RWPE2 (cell line): ENCODE measurements at regions not wholly inside any gene's neighbourhood (a gene's known extent, or its start where the extent isn't known, plus 50 kb on each side); places are given as distances from the start of the nearest gene placed in this dataset.

Source experiments
- ATAC-seq: fragments of 200-7000 bp; cut with Tn5 transposase; 3 replicates; pipeline ENCODE4 v1.9.1; 2021; ENCODE audit warnings: low read depth
- DNase-seq: peaks from one replicate; pipeline ENCODE4 v3.0.0-alpha.2; 2020; ENCODE audit warnings: low spot score
- H3K27ac ChIP-seq: fragments of 450-650 bp; 2 replicates; pipeline ENCODE4 v1.5.1; 2017; ENCODE audit warnings: mild to moderate bottlenecking; ENCODE audit not compliant: poor library complexity, severe bottlenecking
- H3K27me3 ChIP-seq: fragments of 250-450 bp; sonication (Bioruptor Pico); 2 replicates; pipeline ENCODE4 v1.5.1; 2021; ENCODE audit warnings: mild to moderate bottlenecking, moderate library complexity; ENCODE audit not compliant: insufficient read depth, poor library complexity, severe bottlenecking
- H3K36me3 ChIP-seq: fragments of 250-450 bp; sonication (Bioruptor Pico); 2 replicates; pipeline ENCODE4 v1.5.1; 2020; ENCODE audit warnings: low read depth, mild to moderate bottlenecking, moderate library complexity
- H3K4me1 ChIP-seq: fragments of 250-450 bp; sonication (Bioruptor Pico); 2 replicates; pipeline ENCODE4 v1.5.1; 2021; ENCODE audit warnings: mild to moderate bottlenecking, moderate library complexity; ENCODE audit not compliant: insufficient read depth, poor library complexity, severe bottlenecking
- H3K4me3 ChIP-seq: fragments of 250-450 bp; sonication (Bioruptor Pico); 2 replicates; pipeline ENCODE4 v1.5.1; 2021; ENCODE audit warnings: mild to moderate bottlenecking, moderate library complexity; ENCODE audit not compliant: severe bottlenecking
- H3K9me3 ChIP-seq: fragments of 250-450 bp; sonication (Bioruptor Pico); 2 replicates; pipeline ENCODE4 v1.5.1; 2021; ENCODE audit warnings: mild to moderate bottlenecking, moderate library complexity; ENCODE audit not compliant: severe bottlenecking
- TF ChIP-seq, protein P1 (sequence below): fragments of 450-650 bp; IDR thresholded peaks from one replicate; pipeline ENCODE4 v1.5.1; 2017; ENCODE audit warnings: mild to moderate bottlenecking, moderate library complexity; ENCODE audit not compliant: poor library complexity, severe bottlenecking

DNA sequence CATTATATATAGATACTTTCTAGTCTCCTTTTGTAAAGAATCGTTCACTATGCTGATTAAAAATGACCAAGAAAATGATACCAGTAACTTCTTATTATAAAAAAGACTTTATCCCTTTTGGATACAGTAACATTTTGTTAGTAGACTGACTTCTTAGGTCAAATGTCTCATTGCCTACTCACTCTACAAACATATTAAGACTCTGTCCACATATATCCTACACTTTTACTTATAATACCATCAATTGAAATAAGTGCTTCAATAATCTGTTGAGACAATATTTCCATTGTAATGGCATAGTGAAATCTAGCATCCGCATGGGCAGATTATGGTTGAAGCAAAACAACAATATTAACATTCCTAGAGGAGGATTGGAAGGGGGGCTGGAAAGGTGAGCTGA, 180.6 kb downstream of the ARL4A start:
- H3K4me3 ChIP-seq, result no peak overlapping the region
- TF ChIP-seq, protein P1, sequence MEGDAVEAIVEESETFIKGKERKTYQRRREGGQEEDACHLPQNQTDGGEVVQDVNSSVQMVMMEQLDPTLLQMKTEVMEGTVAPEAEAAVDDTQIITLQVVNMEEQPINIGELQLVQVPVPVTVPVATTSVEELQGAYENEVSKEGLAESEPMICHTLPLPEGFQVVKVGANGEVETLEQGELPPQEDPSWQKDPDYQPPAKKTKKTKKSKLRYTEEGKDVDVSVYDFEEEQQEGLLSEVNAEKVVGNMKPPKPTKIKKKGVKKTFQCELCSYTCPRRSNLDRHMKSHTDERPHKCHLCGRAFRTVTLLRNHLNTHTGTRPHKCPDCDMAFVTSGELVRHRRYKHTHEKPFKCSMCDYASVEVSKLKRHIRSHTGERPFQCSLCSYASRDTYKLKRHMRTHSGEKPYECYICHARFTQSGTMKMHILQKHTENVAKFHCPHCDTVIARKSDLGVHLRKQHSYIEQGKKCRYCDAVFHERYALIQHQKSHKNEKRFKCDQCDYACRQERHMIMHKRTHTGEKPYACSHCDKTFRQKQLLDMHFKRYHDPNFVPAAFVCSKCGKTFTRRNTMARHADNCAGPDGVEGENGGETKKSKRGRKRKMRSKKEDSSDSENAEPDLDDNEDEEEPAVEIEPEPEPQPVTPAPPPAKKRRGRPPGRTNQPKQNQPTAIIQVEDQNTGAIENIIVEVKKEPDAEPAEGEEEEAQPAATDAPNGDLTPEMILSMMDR, result no peak
- no peaks in the 10 kb centered on the region for H3K27me3 ChIP-seq
- H3K36me3 ChIP-seq, result no peaks in the 10 kb centered on the region
- no peaks in the 10 kb centered on the region for H3K9me3 ChIP-seq
- no peak for DNase-seq
- ATAC-seq, result no peak
- H3K27ac ChIP-seq, result no peak overlapping the region
- peaks cover 14% of the 10 kb centered on the region for H3K4me1 ChIP-seq

DNA sequence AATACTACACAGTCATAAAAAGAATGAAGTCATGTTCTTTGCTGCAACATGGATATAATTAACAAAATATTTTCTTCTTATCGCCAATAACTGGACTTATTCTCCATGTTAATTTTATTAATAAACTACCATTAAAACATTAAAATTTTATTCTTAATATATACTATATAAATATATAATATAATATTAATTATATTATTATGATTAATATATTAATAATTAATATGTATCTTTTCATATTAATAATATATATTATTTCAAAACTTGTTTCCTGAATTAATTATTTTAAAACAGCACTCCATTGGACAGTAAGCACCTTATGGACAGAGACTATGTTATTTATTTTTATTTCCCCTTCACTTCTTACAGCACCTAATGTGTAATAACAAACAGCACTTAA, 182.8 kb downstream of the ARL4A start:
- DNase-seq (no peak), ATAC-seq (no peak)
- no peaks in the 10 kb centered on the region for H3K9me3 ChIP-seq
- H3K27me3 ChIP-seq, result no peaks in the 10 kb centered on the region
- no peaks in the 10 kb centered on the region for H3K36me3 ChIP-seq
- peaks cover 13% of the 10 kb centered on the region for H3K4me1 ChIP-seq
- no peak overlapping the region for H3K27ac ChIP-seq
- TF ChIP-seq, protein P1, result no peak
- no peak overlapping the region for H3K4me3 ChIP-seq

DNA sequence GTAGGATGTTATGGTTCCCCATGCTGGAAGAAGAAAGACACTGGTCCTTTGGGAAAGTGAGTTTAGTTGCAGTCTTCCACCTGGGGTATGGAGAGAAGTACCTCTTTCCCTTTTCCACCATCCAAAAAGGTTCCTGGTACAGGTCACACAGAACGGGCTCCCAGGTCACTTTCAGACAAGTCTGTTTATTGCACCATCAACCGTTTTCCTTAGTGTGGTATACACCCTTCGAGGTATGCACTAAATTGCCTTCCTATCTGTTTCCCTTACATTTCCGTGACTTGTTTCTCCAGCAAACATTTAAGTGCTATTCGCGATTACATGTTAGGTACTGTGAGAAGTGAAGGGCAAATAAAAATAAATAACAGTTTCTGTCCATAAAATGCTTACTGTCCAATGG, 185.1 kb downstream of the ARL4A start:
- ATAC-seq (no peak), DNase-seq (no peak)
- TF ChIP-seq, protein P1, result no peak
- Histone ChIP-seq H3K27me3 (no peaks in the 10 kb centered on the region), H3K36me3 (no peaks in the 10 kb centered on the region), H3K27ac (no peak overlapping the region), H3K4me3 (no peak overlapping the region), H3K4me1 (no peaks in the 10 kb centered on the region), H3K9me3 (no peaks in the 10 kb centered on the region)

DNA sequence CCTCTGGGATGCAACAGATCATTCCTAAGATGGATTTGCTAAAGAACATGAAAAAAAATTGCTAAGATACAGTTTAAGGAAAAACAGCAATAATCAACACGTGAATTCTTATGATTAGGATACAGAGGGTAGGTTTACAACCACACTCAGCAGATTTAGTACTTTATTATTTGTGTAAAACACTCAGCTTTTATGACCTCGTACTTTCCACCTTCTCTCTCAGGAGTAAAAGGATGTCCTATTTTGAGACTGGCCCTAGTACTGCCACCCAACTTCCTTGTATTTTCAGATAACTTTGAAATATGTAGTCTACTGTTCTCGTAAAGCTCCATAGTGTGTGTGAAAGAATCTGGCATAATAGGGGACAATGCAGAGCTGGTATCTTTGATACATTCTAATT, 186.1 kb downstream of the ARL4A start:
- Histone ChIP-seq H3K9me3 (no peaks in the 10 kb centered on the region), H3K27me3 (no peaks in the 10 kb centered on the region), H3K27ac (no peak overlapping the region), H3K36me3 (no peaks in the 10 kb centered on the region), H3K4me1 (no peaks in the 10 kb centered on the region), H3K4me3 (no peak overlapping the region)
- no peak for ATAC-seq
- TF ChIP-seq, protein P1, result no peak
- no peak for DNase-seq

DNA sequence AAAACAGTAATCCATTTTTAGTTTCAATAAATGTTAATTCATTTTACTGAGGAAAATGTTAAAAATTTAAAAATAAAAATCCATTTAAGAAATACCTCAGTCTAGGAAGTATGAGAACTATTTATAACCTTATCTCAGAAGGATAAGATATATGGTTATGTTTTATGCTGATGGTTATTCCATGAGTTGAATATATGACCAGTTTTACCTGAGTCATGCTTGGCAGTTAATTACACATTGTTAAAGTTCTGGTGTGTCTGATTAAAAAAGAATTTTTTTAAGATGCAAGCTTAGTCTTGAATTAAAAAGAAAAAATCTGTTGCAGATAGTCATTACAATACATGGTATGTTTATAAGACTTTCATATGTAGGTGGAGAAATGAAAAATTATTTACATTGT, 191.7 kb downstream of the ARL4A start:
- no peaks in the 10 kb centered on the region for H3K36me3 ChIP-seq
- H3K27ac ChIP-seq, result no peak overlapping the region
- H3K27me3 ChIP-seq, result no peaks in the 10 kb centered on the region
- no peaks in the 10 kb centered on the region for H3K9me3 ChIP-seq
- TF ChIP-seq, protein P1, result no peak
- H3K4me1 ChIP-seq, result no peaks in the 10 kb centered on the region
- DNase-seq, result no peak
- ATAC-seq, result no peak
- H3K4me3 ChIP-seq, result no peak overlapping the region
